BE2C (cell line): ENCODE measurements at regions not wholly inside any gene's neighbourhood (a gene's known extent, or its start where the extent isn't known, plus 50 kb on each side); places are given as distances from the start of the nearest gene placed in this dataset.

Source experiments
- DNase-seq: peaks from one replicate; pipeline ENCODE4 v3.0.0-alpha.2; 2020
- H3K27me3 ChIP-seq: fragments of 250-450 bp; sonication (Bioruptor Pico); 2 replicates; pipeline ENCODE4 v1.5.1; 2020; ENCODE audit warnings: mild to moderate bottlenecking
- H3K36me3 ChIP-seq: fragments of 250-450 bp; sonication (Bioruptor Pico); 2 replicates; pipeline ENCODE4 v1.5.1; 2020; ENCODE audit warnings: mild to moderate bottlenecking
- H3K4me1 ChIP-seq: fragments of 250-450 bp; sonication (Bioruptor Pico); 2 replicates; pipeline ENCODE4 v1.5.1; 2020
- H3K4me3 ChIP-seq: 2 replicates; pipeline ENCODE4 v1.5.1; 2011; ENCODE audit warnings: low read depth, low read length
- H3K9me3 ChIP-seq: fragments of 250-450 bp; sonication (Bioruptor Pico); 2 replicates; pipeline ENCODE4 v1.5.1; 2020
- CTCF ChIP-seq: IDR thresholded peaks from 2 replicates; pipeline ENCODE4 v1.5.1; 2012; ENCODE audit warnings: mild to moderate bottlenecking, low read depth, low read length

GRCh38 chr22:48600681-48601080, 1227.0 kb downstream of the BRD1 start:
- no peaks in the 10 kb centered on the region; the same call in 1 of the 2 replicates for H3K9me3 ChIP-seq

GRCh38 chr22:48600171-48600570, 1227.5 kb downstream of the BRD1 start:
- Histone ChIP-seq H3K4me1 (no peaks in the 10 kb centered on the region), H3K4me3 (no peak overlapping the region), H3K27me3 (no peaks in the 10 kb centered on the region), H3K36me3 (no peaks in the 10 kb centered on the region), H3K9me3 (no peaks in the 10 kb centered on the region; the same call in 1 of the 2 replicates)
- DNase-seq, result no peak
- TF ChIP-seq CTCF, result no peak

More at GRCh38 chr22:48600681-48601080, 1227.0 kb downstream of the BRD1 start:
- Histone ChIP-seq H3K36me3 (no peaks in the 10 kb centered on the region), H3K4me3 (no peak overlapping the region), H3K27me3 (no peaks in the 10 kb centered on the region), H3K4me1 (no peaks in the 10 kb centered on the region)
- DNase-seq, result no peak
- no peak for TF ChIP-seq CTCF

- DNase-seq, result no peak
- Histone ChIP-seq H3K4me1 (no peaks in the 10 kb centered on the region), H3K36me3 (no peaks in the 10 kb centered on the region), H3K27me3 (no peaks in the 10 kb centered on the region), H3K4me3 (no peak overlapping the region), H3K9me3 (no peaks in the 10 kb centered on the region; the same call in 1 of the 2 replicates)
- TF ChIP-seq CTCF, result no peak
Measured at GRCh38 chr22:48599346-48599745, 1228.3 kb downstream of the BRD1 start.

- no peak for DNase-seq
- no peaks in the 10 kb centered on the region for H3K36me3 ChIP-seq
- no peaks in the 10 kb centered on the region for H3K4me1 ChIP-seq
- H3K27me3 ChIP-seq, result no peaks in the 10 kb centered on the region
- TF ChIP-seq CTCF, result no peak
- H3K9me3 ChIP-seq, result peaks cover 4% of the 10 kb centered on the region
- no peak overlapping the region for H3K4me3 ChIP-seq
Measured at GRCh38 chr22:48596111-48596850, 1231.4 kb downstream of the BRD1 start.

GRCh38 chr22:48595511-48595905, 1232.2 kb downstream of the BRD1 start:
- Histone ChIP-seq H3K36me3 (no peaks in the 10 kb centered on the region), H3K27me3 (no peaks in the 10 kb centered on the region), H3K4me1 (no peaks in the 10 kb centered on the region), H3K9me3 (peaks cover 4% of the 10 kb centered on the region), H3K4me3 (no peak overlapping the region)
- DNase-seq, result no peak
- TF ChIP-seq CTCF, result no peak

- no peaks in the 10 kb centered on the region for H3K4me1 ChIP-seq
- peaks cover 4% of the 10 kb centered on the region for H3K9me3 ChIP-seq
- no peak for TF ChIP-seq CTCF
- DNase-seq, result no peak
- no peak overlapping the region for H3K4me3 ChIP-seq
- H3K36me3 ChIP-seq, result no peaks in the 10 kb centered on the region
- H3K27me3 ChIP-seq, result no peaks in the 10 kb centered on the region
Measured at GRCh38 chr22:48594757-48595510, 1232.7 kb downstream of the BRD1 start.
